HepG2 (cell line): ENCODE measurements at regions not wholly inside any gene's neighbourhood (a gene's known extent, or its start where the extent isn't known, plus 50 kb on each side); places are given as distances from the start of the nearest gene placed in this dataset.

Experiments used
- ARNT2 ChIP-seq: sonication (generic); formaldehyde crosslinking; IDR thresholded peaks from 2 replicates; pipeline ENCODE4 v1.8.0; 2022; ENCODE audit warnings: mild to moderate bottlenecking, low read depth, missing genetic modification reagents, moderate library complexity
- DMTF1 ChIP-seq: sonication (generic); formaldehyde crosslinking; IDR thresholded peaks from 2 replicates; pipeline ENCODE4 v1.4.0; 2020; ENCODE audit warnings: mild to moderate bottlenecking, missing genetic modification reagents
- FOXA3 ChIP-seq: IDR thresholded peaks from 2 replicates; pipeline ENCODE4 v1.6.1; 2016; ENCODE audit warnings: missing genetic modification reagents, missing compliant biosample characterization
- HOXA9 ChIP-seq: sonication (generic); formaldehyde crosslinking; IDR thresholded peaks from 2 replicates; pipeline ENCODE4 v1.8.1; 2022; ENCODE audit warnings: missing genetic modification reagents, mild to moderate bottlenecking, moderate library complexity, borderline replicate concordance
- KLF11 ChIP-seq: IDR thresholded peaks from 2 replicates; pipeline ENCODE4 v1.6.1; 2016; ENCODE audit warnings: missing compliant biosample characterization
- ZBED4 ChIP-seq: sonication (generic); formaldehyde crosslinking; IDR thresholded peaks from 2 replicates; pipeline ENCODE4 v1.4.0; 2020; ENCODE audit warnings: missing genetic modification reagents, borderline replicate concordance
- ZFP41 ChIP-seq: sonication (generic); formaldehyde crosslinking; IDR thresholded peaks from 2 replicates; pipeline ENCODE4 v1.4.0; 2020; ENCODE audit warnings: mild to moderate bottlenecking, missing genetic modification reagents, borderline replicate concordance
- ZNF234 ChIP-seq: sonication (generic); formaldehyde crosslinking; conservative IDR thresholded peaks from 2 replicates; pipeline ENCODE4 v1.5.1; 2020; ENCODE audit warnings: mild to moderate bottlenecking, missing genetic modification reagents
- ZNF281 ChIP-seq: sonication (generic); formaldehyde crosslinking; IDR thresholded peaks from 2 replicates; pipeline ENCODE4 v1.4.0; 2020; ENCODE audit warnings: missing genetic modification reagents, borderline replicate concordance
- ZNF326 ChIP-seq: sonication (generic); formaldehyde crosslinking; IDR thresholded peaks from 2 replicates; pipeline ENCODE4 v1.4.0; 2020; ENCODE audit warnings: missing genetic modification reagents, borderline replicate concordance
- ZNF704 ChIP-seq: sonication (generic); formaldehyde crosslinking; IDR thresholded peaks from 2 replicates; pipeline ENCODE4 v1.8.1; 2023; ENCODE audit warnings: mild to moderate bottlenecking, inconsistent platforms, moderate library complexity, missing genetic modification reagents, borderline replicate concordance
- ZNF768 ChIP-seq: sonication (generic); formaldehyde crosslinking; IDR thresholded peaks from 2 replicates; pipeline ENCODE4 v1.4.0; 2020; ENCODE audit warnings: missing genetic modification reagents
- ZNF770 ChIP-seq: sonication (generic); formaldehyde crosslinking; IDR thresholded peaks from 2 replicates; pipeline ENCODE4 v1.5.0; 2020; ENCODE audit warnings: mild to moderate bottlenecking, missing genetic modification reagents

- no peak for TF ChIP-seq DMTF1
- TF ChIP-seq ZNF704 (CRISPR knock-in tag) = no peak
- TF ChIP-seq ZNF768 (CRISPR knock-in tag) = no peak
- no peak for TF ChIP-seq ZNF234
- no peak for TF ChIP-seq ZNF281 (CRISPR knock-in tag)
- no peak for TF ChIP-seq ZNF326 (CRISPR knock-in tag)
- no peak for TF ChIP-seq ARNT2 (CRISPR knock-in tag)
- no peak for TF ChIP-seq HOXA9 (CRISPR knock-in tag)
- no peak for TF ChIP-seq ZNF770 (CRISPR knock-in tag)
- TF ChIP-seq ZFP41 (CRISPR knock-in tag) = no peak
- TF ChIP-seq KLF11 (CRISPR knock-in tag) = no peak
- no peak for TF ChIP-seq FOXA3
- no peak for TF ChIP-seq ZBED4
- TF ChIP-seq, all 625 proteins: peak for 0
Observed at GRCh38 chr4:157664726-157665125, 444.2 kb downstream of the GRIA2 start (continued).
